ENCODE measurements at regions not wholly inside any gene's neighbourhood (a gene's known extent, or its start where the extent isn't known, plus 50 kb on each side); places are given as distances from the start of the nearest gene placed in this dataset.
"Not testable (repeated sequence)": the region's sequence is repeated elsewhere in the genome, so short reads cannot be mapped to it uniquely, and the experiment has no call there.

DNA sequence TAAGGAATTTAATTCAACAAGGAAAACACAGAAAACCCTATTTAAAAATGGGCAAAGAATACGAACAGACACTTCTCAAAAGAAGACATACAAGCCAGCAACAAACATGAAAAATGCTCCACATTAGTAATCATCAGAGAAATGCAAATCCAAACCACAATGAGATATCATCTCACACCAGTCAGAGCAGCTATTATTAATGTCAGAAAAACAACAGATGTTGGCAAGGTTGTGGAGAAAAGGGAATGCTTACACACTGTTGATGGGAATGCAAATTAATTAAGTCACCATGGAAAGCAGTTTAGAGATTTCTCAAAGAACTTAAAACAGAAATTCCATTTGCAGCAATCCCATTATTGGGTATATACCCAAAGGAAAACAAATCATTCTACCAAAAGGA is 55.2 kb downstream of the GCC1 start:
- DNase-seq, result no peak

DNA sequence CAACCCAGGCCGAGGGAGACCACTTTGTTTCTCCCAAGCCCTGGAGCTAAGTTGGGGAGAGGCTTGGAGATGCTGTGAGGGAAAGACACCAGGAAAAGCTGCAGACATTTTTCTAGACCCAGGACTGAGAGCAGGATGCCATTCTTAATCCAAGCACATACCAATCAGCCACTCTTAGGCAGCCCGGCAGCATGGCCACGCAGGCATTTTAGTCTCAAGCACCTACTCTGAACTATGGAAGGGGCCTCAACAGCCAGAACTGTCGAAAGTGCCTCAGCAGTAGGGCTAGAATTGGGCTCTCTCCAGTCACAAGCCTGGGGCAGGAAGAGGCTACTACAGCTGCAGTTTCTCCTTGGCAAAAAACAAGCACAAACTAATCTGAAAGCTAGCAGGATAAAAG is 57.8 kb downstream of the GCC1 start:
- no peak for DNase-seq

DNA sequence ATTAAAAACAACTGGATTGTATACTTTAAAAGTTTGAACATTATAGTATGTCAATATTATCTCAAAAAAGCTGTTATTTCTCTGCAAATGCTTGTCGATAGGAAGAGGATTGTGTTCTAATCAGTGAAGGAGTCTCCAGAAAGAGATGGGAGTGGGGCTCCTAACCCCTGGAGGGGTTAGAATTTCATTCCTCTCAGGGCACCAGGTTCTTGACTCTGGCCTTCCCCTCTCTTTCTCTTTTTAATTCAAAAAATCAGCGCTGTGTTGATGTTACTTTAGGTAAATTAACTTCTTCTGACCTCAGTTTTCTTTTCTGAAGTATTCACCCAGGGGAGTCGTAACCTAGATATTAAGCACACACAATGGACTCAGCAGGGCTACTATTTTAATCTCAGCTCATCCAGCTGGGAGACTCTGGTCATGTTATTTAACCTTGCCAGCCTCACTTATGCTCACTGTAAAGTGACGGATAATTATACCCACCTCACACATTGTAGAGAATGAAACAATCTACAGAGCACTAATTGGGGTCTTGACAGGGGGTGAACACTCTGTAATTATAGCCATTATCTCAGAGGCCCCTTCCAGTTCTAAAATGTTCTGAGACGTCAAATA is 59.4 kb downstream of the GCC1 start:
- no peak for DNase-seq

DNA sequence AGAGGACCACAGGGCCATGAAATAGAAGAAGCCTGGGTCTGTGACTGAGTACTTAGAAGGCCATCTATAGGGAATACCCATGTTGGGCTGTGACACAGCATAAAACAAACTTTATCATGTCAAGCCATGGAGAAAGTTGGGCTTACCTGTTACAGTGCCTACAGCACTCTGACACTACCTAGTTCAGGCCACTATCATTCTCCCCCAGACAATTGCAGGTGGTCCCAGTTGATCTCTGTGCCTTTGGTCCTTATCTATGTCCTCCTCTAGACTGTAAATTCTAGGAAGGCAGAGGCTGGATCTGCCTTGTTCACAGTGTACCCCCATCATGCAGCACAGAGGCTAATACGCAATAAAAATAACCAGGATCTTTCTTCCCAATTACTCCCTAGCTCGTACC is 69.1 kb downstream of the GCC1 start:
- no peak for DNase-seq

DNA sequence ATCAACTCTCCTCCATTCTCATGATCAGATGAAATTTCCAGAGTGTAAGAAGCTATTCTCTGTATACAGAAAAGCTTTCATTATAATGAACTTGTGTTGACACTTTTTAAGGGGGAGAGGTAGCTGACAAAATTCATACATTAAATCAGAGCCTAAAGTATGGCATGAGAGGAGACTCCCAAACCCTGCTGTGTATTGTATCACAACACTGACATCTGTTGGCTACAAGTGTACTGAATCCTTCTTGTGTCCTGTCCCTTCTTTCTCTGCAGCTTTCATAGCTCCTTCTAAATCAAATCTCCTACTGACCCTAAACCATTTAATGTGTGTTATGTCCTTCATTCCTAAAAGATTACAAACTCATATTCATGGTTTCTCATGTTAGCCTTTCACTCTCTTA is 70.9 kb downstream of the GCC1 start:
- DNase-seq, result peak; percentile 26

DNA sequence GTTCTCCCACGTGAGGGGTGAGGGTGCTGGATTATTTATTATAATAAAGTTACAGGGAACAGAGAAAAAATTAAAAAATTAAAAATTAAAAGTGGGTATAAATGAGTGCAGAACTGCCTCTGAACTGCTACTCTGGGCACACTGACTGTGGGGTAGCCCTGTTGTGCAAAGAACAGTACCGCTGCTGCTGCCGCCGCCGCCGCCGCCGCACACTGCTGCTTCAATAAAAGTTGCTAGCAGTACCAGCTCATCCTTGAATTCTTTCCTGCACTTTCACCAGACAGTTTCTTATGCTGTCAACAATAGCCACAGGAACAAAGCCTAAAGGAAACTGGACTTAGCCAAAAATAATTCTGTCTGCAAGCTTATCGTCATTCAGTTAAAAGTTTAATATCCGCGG is 72.1 kb downstream of the GCC1 start:
- no peak for DNase-seq

DNA sequence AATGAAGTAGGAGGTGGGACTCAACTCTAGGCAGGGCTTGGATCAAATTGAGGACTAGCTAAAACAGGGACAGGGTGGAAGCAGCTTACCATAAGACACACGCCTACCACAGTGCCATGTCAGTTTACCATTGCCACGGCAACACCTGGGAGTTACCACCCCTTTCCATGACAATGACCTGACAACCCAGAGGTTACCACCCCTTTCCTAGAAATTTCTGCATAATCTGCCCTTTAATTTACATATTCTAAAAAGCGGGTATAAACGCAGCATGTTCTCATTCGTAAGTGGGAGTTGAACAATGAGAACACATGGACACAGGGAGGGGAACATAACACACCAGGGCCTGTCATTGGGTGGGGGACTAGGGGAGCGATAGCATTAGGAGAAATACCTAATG is 72.7 kb downstream of the GCC1 start:
- DNase-seq, result no peak

DNA sequence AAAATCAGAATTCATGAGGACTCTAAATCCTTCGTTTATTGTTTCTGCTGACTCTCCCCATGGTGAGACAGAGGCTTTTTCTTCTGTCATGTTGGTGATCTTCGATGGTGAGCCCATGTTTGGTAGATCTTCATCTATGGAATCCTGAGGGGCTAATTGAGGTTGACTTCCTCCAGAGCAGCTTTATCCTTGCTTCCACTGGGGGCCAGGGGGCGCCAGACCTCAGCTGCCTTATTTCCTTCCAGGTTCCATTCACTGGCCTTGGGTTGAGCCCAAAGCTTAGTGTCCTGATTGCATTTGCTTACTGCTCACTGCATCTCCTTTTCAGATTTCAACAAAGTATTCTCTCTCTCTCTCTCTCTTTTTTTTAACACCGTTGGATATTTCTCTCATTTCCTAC is 80.7 kb downstream of the GCC1 start:
- DNase-seq, result no peak

DNA sequence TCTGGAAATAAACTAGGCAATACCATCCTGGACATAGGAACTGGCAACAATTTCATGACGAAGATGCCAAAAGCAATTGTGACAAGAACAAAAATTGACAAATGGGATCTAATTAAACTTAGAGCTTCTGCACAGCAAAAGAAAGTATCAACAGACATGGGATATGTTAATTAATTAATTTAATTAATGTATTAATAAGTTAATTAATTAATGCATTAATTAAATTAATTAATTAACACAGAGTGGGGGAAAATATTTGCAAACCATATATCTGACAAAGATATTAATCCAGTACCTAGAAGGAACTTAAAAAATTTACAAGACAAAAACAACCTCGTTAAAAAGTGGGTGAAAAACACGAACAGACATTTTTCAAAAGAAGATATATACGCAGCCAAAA is 83.6 kb downstream of the GCC1 start:
- DNase-seq, result no peak

DNA sequence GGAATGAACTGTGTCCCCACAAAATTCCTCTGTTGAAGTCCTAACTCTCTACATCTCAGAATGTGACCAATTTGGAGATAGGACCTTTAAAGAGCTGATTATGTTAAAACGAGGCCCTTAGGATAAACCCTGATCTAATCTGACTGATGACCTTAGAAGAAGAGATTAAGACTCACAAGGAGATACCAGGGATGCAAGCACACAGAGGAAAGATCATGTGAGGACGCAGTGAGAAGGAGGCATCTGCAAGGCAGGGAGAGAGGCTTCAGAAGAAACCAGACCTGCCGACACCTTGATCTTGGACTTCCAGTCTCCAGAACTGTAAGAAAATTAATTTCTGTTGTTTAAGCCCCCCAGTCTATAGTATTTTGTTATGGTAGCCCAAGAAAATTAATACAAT is 94.9 kb upstream of the ZNF800 start:
- DNase-seq, result no peak

DNA sequence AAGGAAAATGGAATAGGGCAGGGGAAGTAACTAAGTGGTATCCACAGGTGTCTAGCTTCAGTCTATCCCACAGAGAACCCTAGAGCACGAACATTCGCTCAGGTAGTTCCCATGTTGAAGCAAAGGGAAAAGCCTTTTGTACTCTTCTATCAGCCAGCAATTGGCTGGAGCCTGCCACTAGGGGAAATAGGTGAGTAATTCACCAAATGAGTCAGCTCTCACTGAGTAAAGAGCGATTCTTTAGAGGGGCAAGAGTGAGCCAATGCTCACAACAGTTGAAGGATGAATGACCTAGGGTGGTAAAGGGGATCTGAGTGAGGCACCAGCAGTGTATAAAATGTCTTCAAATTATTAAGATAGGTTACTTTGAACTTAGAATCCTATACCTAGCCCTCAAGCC is 94.1 kb upstream of the ZNF800 start:
- no peak for DNase-seq

DNA sequence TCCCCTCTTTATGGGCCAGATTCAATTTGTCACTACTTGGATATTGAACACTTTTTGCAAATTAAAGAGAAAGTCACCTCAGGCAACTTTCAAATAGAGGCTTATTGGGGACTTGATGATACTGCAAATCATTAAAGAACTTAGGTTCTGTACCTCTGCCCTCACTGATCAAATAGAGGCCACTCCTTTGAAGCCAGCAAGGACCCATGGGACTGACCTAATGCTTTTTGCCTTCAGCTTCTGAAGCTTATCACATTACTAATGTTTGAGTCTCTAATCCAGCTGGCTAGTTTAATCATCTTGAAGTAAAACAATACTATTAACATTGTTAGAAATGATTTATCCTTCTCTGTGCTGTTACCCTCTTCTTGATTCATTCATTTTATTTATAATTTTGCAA is 93.0 kb upstream of the ZNF800 start:
- DNase-seq, result no peak

DNA sequence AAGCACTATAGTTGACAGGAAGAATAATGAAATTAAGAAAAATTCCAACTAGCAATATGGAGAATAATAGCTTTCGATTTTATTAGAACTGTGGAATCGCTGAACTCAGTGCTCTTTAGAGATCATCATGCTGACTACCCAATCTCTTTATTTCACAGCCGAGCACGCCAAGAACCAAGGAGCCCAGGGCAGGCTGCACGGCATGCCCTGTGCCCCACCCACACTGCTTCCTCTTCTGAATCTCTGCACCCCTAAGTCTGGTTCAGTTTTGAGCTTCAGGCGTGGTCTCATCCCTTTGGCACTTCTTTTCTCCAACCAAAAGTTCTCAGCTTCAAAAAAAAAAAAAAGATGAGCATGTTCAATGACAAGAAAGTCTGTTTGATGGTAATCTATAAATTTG is 92.4 kb upstream of the ZNF800 start:
- DNase-seq, result no peak

DNA sequence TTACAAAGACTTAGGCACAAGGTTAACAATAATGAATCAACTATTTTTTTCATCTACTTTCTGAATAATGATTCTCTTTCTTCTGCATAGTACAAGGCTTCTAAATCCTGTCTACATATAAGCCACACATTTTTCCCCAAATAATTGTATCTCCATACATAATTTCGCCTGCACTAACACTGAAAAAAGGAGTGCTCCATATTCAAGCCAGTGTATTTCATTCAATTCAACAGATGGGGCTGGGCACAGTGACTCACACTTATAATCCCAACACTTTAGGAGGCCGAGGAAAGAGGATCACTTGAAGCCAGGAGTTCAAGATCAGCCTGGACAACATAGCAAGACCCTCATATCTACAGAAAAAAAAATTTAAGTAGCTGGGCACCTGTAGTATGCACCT is 86.0 kb upstream of the ZNF800 start:
- DNase-seq, result no peak

DNA sequence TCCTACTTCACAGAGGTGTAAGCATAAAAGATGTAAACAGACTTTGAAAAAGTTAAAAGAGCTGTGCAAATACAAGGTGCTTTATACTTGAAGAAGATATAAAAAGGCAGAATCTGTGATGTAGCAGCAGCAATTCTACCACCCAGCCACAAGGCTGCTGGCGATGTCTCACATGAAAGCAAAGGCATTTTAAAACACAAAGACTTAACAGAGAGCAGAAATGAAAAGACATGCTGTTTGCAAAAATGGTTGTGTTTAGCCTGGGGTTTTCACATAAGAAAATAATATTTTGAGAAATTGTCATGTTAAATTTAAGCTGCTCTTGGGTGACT is 85.5 kb upstream of the ZNF800 start:
- DNase-seq, result no peak

DNA sequence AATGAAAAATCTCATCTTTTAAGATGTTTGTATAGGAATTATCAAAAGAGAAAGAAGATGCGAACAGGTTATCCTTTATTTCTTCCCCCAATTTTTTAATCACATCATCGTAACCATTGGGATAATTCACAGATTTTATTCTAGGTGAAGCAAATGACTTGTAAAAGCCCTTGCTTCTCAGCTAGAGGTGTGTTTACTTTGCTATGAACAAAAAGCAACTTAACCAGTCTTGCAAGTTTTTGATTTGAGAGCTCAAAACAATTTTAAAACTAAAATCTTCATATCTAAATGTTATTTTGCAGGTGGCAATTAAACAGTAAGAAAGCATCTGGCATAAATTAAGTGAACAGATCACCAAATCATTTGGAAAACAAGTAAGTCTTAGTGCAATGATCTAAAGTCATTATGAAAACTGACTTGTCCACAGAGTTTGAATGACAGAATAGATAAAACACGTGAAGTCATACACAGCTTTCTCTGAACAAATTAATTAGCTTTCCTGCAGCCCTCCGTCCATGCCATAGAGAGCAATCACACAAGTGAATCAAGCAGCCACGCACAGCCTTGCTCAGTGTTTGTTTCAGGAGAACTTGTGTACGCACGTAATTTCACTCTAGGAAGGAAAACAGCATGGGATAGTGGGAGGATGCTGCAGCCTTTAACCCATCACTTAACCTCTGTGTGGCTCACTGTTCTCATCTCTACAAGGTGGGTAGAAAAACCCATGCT is 85.0 kb upstream of the ZNF800 start:
- DNase-seq, result no peak

DNA sequence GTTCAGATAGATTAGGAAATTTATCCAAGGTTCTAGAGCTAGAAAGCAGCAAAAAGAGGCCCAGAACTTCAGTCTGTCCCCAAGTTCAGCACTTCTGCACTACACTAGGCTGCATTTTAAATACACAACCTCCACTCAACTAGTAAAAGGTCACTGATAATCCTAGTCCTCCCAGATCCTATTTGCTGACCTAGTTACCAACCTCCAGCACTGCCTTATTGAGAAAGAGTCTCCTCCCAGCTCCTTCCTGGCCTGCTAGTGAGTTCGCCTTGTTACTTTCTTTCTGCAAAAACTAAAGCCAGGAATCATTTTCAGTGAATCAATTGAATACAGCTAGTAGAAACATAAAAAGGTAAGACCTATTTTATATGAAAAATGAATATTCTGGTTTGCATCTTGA is 84.1 kb upstream of the ZNF800 start:
- no peak for DNase-seq

DNA sequence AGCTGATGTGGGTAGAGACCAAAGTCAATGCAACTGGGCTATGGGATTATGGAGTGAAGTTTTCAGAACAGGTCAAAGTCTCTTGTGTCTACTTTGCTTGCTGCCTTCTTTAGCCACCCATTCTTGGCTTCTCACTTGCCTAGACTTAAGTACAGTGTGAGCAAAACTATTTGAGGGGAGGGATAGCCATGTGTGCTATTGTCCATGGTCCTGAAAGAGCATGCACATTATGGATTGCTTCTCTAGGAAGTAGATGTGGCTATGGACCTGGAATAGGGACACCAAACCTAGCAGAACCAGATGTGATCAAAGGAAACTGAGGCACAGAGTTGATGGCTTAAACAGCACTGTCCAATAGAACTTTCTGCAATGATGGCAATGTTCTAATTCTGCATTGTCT is 81.9 kb upstream of the ZNF800 start:
- DNase-seq, result no peak

DNA sequence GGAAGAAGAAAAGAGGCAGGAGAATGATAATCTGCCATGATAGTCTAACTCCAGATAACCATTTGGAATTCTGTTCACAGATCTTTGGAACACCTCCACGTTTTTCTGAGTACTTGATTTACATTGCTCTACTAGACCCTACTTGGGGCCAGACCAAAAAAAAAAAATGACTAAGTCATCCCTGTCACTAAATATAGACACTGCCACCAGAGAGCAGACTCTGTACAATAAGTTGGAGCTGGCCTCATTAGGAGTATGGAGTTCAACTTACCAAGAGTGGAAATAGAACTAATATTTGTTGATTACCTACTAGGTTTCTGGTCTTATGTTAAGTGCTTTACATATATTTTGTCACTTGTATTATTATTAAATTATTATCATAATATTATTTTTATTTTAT is 80.9 kb upstream of the ZNF800 start:
- no peak for DNase-seq

DNA sequence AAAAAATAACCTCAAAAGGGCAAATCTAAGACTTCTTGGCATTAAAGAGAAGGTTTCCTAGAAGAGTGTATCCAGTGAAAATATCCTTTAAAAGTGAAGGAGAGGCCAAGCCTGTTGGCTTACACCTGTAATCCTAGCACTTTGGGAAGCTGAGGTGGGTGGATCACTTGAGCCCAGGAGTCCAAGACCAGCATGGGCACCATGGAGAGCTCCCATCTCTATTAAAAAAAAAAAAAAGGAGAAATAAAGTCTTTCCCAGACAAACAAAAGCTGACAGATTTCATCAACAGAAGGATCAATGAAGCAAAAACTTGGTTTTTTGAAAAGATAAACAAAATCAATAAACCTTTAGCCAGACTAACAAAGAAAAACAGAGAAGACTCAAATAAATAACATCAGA is 67.6 kb upstream of the ZNF800 start:
- DNase-seq, result no peak

DNA sequence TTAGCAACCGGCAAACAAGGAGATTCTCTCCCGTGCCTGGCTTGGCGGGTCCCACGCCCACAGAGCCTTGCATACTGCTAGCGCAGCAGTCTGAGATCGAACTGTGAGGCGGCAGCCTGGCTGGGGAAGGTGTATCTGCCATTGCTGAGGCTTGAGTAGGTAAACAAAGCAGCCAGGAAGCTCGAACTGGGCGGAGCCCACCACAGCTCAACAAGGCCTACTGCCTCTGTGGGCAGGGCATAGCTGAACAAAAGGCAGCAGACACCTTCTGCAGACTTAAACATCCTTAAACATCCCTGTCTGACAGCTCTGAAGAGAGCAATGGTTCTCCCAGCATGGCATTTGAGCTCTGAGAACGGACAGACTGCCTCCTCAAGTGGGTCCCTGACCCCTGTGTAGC is 58.8 kb upstream of the ZNF800 start:
- DNase-seq, result not testable (repeated sequence)

DNA sequence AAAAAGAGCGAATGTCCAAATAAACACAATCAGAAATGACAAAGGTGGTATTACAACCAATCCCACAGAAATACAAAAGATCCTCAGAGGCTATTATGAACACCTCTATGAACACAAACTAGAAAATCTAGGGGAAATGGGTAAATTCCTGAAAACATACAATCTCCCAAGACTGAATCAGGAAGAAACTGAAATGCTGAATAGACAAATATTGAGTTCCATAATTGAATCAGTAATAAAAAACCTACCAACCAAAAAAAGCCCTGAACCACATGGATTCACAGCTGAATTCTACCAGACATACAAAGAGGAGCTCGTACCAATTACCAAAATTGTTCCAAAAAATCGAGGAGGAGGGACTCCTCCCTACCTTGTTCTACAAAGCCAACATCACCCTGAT is 56.1 kb upstream of the ZNF800 start:
- no peak for DNase-seq

DNA sequence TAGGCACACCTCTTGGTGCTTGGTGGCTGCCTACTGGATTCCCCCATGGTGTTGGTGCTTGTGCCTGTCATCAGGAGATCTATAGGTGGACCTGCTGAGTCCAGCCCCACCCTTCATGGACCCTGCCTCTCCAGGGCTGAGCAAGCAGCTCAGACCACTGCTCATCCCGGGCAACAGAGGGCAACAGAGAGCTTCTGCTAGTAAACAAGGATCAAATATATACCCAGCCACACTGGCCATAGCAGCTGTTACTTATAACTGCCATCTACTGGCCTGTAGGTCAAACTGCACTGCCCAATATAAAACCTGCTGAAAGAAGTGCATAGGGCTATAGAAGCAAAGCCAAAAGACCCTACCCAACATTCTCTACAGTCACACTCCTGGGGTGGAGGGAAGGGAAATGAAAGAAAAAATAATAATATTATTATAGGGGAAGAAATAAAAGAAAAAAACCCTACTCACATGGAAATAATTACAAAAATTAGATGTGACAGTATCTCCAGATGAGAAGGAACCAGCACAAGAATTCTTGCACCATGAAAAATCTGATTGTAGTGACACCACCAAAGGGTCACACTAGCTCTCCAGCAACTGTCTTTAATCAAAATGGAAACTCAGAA is 54.9 kb upstream of the ZNF800 start:
- no peak for DNase-seq

DNA sequence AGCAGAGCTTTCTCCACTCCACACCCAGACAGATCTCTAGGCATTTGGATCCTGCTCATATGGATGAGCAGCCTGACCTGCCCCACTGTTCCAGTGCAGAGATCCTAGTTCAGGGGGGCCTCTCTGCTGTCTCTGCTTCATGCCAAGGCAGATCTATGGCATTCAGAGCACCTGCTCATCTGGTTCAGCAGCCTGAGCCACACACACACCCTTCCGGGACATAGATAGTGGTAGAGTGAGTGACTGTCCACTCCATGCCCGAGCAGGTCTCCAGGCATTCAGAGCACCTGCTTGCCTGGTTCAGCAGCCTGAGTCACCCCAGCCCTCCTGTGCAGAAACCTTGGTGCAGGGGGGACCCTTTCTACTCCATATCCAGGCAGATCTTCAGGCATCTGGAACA is 54.3 kb upstream of the ZNF800 start:
- no peak for DNase-seq

Measured in NCI-H1105 (cell line).